SK-N-SH treated with all-trans-retinoic acid at 6 μM for 48 hours (cell line): ENCODE measurements at regions not wholly inside any gene's neighbourhood (a gene's known extent, or its start where the extent isn't known, plus 50 kb on each side); places are given as distances from the start of the nearest gene placed in this dataset.

Experiments
- ARNTL ChIP-seq: fragments of 450-650 bp; formaldehyde crosslinking; IDR thresholded peaks from 2 replicates; pipeline ENCODE4 v1.5.0; 2020; ENCODE audit warnings: low read depth, mild to moderate bottlenecking, moderate library complexity, borderline replicate concordance
- BACH2 ChIP-seq: fragments of 250-450 bp; sonication (Bioruptor Pico); IDR thresholded peaks from 2 replicates; pipeline ENCODE4 v1.9.0; 2021; ENCODE audit warnings: mild to moderate bottlenecking, borderline replicate concordance
- CSDC2 ChIP-seq: fragments of 250-450 bp; sonication (Bioruptor Pico); IDR thresholded peaks from 2 replicates; pipeline ENCODE4 v1.5.0; 2020; ENCODE audit warnings: mild to moderate bottlenecking, moderate library complexity
- ESRRG ChIP-seq: fragments of 250-450 bp; sonication (Bioruptor Pico); IDR thresholded peaks from 2 replicates; pipeline ENCODE4 v1.6.1; 2021; ENCODE audit warnings: mild to moderate bottlenecking
- GLIS3 ChIP-seq: fragments of 250-450 bp; sonication (Bioruptor Pico); IDR thresholded peaks from 2 replicates; pipeline ENCODE4 v1.5.0; 2020; ENCODE audit warnings: mild to moderate bottlenecking, moderate library complexity
- TCF4 ChIP-seq: fragments of 250-450 bp; sonication (Bioruptor Pico); IDR thresholded peaks from 2 replicates; pipeline ENCODE4 v1.8.0; 2021; ENCODE audit warnings: mild to moderate bottlenecking, moderate library complexity, borderline replicate concordance
- ZFP3 ChIP-seq: fragments of 250-450 bp; sonication (Bioruptor Pico); IDR thresholded peaks from 2 replicates; pipeline ENCODE4 v1.5.0; 2020; ENCODE audit warnings: mild to moderate bottlenecking, moderate library complexity
- ZNF70 ChIP-seq: fragments of 450-650 bp; formaldehyde crosslinking; IDR thresholded peaks from 2 replicates; pipeline ENCODE4 v1.5.0; 2020; ENCODE audit warnings: mild to moderate bottlenecking, moderate library complexity
- TF ChIP-seq, protein P1 (sequence below): fragments of 250-450 bp; sonication (Bioruptor Pico); IDR thresholded peaks from 2 replicates; pipeline ENCODE4 v1.8.0; 2020; ENCODE audit warnings: mild to moderate bottlenecking, moderate library complexity, borderline replicate concordance
- TF ChIP-seq, protein P2 (sequence below): fragments of 250-450 bp; sonication (Bioruptor Pico); IDR thresholded peaks from 2 replicates; pipeline ENCODE4 v1.5.1; 2021; ENCODE audit warnings: mild to moderate bottlenecking, moderate library complexity
- TF ChIP-seq, protein P3 (sequence below): fragments of 250-450 bp; sonication (Bioruptor Pico); IDR thresholded peaks from 2 replicates; pipeline ENCODE4 v1.5.1; 2020; ENCODE audit warnings: low read depth, mild to moderate bottlenecking, moderate library complexity

DNA sequence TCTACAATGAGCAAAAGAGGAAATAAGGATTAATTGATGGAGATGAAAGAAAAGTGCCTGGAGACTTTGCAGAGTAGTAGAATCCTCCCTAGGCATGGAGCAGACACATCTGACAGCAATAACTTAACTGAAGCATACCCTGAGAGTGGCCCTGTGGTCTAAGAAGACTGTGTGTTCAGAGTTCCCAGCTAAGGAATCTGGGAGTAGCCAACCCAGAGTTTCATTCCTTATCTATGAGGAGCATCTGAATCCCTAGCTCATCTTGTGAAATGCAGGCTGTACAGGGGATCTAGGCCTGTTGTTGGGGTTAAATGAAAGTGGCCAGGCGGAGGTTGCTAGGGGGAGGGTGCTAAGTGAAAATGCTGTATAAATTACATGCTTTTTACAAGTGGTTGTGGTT is 233.1 kb upstream of the FBXL7 start:
- TF ChIP-seq ESRRG (CRISPR knock-in tag) (no peak), TCF4 (CRISPR knock-in tag) (no peak), BACH2 (CRISPR knock-in tag) (no peak), CSDC2 (CRISPR knock-in tag) (no peak), ZNF70 (no peak), ZFP3 (CRISPR knock-in tag) (no peak), ARNTL (CRISPR knock-in tag) (no peak), GLIS3 (no peak)
- TF ChIP-seq, protein P1, sequence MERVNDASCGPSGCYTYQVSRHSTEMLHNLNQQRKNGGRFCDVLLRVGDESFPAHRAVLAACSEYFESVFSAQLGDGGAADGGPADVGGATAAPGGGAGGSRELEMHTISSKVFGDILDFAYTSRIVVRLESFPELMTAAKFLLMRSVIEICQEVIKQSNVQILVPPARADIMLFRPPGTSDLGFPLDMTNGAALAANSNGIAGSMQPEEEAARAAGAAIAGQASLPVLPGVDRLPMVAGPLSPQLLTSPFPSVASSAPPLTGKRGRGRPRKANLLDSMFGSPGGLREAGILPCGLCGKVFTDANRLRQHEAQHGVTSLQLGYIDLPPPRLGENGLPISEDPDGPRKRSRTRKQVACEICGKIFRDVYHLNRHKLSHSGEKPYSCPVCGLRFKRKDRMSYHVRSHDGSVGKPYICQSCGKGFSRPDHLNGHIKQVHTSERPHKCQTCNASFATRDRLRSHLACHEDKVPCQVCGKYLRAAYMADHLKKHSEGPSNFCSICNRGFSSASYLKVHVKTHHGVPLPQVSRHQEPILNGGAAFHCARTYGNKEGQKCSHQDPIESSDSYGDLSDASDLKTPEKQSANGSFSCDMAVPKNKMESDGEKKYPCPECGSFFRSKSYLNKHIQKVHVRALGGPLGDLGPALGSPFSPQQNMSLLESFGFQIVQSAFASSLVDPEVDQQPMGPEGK (CRISPR knock-in tag) = no peak
- TF ChIP-seq, protein P2, sequence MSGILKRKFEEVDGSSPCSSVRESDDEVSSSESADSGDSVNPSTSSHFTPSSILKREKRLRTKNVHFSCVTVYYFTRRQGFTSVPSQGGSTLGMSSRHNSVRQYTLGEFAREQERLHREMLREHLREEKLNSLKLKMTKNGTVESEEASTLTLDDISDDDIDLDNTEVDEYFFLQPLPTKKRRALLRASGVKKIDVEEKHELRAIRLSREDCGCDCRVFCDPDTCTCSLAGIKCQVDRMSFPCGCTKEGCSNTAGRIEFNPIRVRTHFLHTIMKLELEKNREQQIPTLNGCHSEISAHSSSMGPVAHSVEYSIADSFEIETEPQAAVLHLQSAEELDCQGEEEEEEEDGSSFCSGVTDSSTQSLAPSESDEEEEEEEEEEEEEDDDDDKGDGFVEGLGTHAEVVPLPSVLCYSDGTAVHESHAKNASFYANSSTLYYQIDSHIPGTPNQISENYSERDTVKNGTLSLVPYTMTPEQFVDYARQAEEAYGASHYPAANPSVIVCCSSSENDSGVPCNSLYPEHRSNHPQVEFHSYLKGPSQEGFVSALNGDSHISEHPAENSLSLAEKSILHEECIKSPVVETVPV (CRISPR knock-in tag) = no peak
- TF ChIP-seq, protein P3, sequence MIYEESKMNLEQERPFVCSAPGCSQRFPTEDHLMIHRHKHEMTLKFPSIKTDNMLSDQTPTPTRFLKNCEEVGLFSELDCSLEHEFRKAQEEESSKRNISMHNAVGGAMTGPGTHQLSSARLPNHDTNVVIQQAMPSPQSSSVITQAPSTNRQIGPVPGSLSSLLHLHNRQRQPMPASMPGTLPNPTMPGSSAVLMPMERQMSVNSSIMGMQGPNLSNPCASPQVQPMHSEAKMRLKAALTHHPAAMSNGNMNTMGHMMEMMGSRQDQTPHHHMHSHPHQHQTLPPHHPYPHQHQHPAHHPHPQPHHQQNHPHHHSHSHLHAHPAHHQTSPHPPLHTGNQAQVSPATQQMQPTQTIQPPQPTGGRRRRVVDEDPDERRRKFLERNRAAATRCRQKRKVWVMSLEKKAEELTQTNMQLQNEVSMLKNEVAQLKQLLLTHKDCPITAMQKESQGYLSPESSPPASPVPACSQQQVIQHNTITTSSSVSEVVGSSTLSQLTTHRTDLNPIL (CRISPR knock-in tag) = no peak
